Limb (tissue), 2 donors: ENCODE measurements at regions not wholly inside any gene's neighbourhood (a gene's known extent, or its start where the extent isn't known, plus 50 kb on each side); places are given as distances from the start of the nearest gene placed in this dataset.

Experiments used
- DNase-seq, 2 donors: peaks; one replicate each; pipeline ENCODE4 v3.0.0-alpha.2; 2016; ENCODE audit errors: extremely low spot score in 2 of 2

GRCh38 chr9:107933516-107933915 is 443.9 kb upstream of the KLF4 start:
- DNase-seq, result peak in 1 of 2 donors; percentile 20

- peak; percentile 26 to 45 for DNase-seq
Measured at GRCh38 chr9:107933097-107933496, 443.5 kb upstream of the KLF4 start.

- no peak for DNase-seq
Measured at GRCh38 chr9:107932601-107933000, 443.0 kb upstream of the KLF4 start.

- DNase-seq, result no peak
Measured at GRCh38 chr9:107932046-107932445, 442.5 kb upstream of the KLF4 start.

GRCh38 chr9:107931071-107931715 is 441.6 kb upstream of the KLF4 start:
- no peak for DNase-seq

GRCh38 chr9:107929443-107929842 is 439.9 kb upstream of the KLF4 start:
- DNase-seq, result no peak

- DNase-seq, result no peak
Measured at GRCh38 chr9:107928701-107929371, 439.3 kb upstream of the KLF4 start.

GRCh38 chr9:107927276-107927675 is 437.7 kb upstream of the KLF4 start:
- no peak for DNase-seq

GRCh38 chr9:107925749-107926297 is 436.3 kb upstream of the KLF4 start:
- DNase-seq, result no peak

GRCh38 chr9:107922260-107922659 is 432.7 kb upstream of the KLF4 start:
- DNase-seq, result peak in 1 of 2 donors; percentile 29

GRCh38 chr9:107919263-107919662 is 429.7 kb upstream of the KLF4 start:
- no peak for DNase-seq

- DNase-seq, result no peak
Measured at GRCh38 chr9:107918749-107919148, 429.2 kb upstream of the KLF4 start.

GRCh38 chr9:107914151-107914550 is 424.6 kb upstream of the KLF4 start:
- DNase-seq, result no peak

GRCh38 chr9:107907715-107908114 is 418.1 kb upstream of the KLF4 start:
- no peak for DNase-seq

- no peak for DNase-seq
Measured at GRCh38 chr9:107907255-107907654, 417.7 kb upstream of the KLF4 start.

- no peak for DNase-seq
Measured at GRCh38 chr9:107906074-107906473, 416.5 kb upstream of the KLF4 start.

- peak in 1 of 2 donors; percentile 49 for DNase-seq
Measured at GRCh38 chr9:107905308-107906020, 415.9 kb upstream of the KLF4 start.

GRCh38 chr9:107899961-107900330 is 410.4 kb upstream of the KLF4 start:
- no peak for DNase-seq

GRCh38 chr9:107898761-107899160 is 409.2 kb upstream of the KLF4 start:
- DNase-seq, result no peak

GRCh38 chr9:107896544-107896943 is 407.0 kb upstream of the KLF4 start:
- DNase-seq, result no peak

GRCh38 chr9:107895501-107896001 is 406.0 kb upstream of the KLF4 start:
- DNase-seq, result peak in 1 of 2 donors; percentile 40
